NCI-H1092 (cell line): ENCODE measurements at regions not wholly inside any gene's neighbourhood (a gene's known extent, or its start where the extent isn't known, plus 50 kb on each side); places are given as distances from the start of the nearest gene placed in this dataset.
"Not testable (repeated sequence)": the region's sequence is repeated elsewhere in the genome, so short reads cannot be mapped to it uniquely, and the experiment has no call there.

Experiments used
- DNase-seq: peaks from one replicate; lab custom pipeline; 2025; lab: John Stamatoyannopoulos, UW

DNA sequence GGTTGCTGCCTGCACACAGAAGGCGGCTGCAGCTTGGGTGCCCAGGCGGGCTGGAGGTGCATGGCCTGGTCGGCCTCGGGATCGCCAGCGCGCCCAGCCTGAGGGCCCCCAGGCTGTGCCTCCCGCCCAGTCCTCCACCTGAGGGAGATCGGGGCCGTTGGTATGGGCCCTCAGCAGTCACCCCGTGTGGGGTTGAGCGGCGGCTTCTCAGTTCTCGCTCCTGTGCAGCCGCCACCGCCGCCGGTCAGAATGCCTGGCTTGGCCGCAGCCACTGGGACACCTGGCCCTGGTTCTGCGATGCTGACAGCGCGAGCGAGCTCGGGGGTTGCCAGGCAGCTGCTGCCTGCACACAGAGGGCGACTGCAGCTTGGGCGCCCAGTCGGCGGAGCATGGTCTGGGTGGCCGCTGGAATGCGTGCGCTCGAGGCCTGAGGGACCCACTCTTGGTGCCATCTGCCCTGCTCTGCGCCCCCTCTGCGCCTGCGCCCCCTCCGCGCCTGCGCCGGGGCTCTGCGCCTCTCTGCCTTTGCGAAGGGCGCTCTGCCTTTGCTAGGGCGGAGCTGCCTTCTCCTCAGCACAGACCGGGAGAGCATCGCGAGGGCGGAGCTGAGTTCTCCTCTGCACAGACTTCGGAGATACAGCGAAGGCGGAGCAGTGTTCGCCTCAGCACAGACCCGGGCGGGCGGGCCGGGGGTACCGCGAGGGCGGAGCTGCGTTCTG is 84.6 kb upstream of the ZNG1F start:
- not testable (repeated sequence) for DNase-seq

DNA sequence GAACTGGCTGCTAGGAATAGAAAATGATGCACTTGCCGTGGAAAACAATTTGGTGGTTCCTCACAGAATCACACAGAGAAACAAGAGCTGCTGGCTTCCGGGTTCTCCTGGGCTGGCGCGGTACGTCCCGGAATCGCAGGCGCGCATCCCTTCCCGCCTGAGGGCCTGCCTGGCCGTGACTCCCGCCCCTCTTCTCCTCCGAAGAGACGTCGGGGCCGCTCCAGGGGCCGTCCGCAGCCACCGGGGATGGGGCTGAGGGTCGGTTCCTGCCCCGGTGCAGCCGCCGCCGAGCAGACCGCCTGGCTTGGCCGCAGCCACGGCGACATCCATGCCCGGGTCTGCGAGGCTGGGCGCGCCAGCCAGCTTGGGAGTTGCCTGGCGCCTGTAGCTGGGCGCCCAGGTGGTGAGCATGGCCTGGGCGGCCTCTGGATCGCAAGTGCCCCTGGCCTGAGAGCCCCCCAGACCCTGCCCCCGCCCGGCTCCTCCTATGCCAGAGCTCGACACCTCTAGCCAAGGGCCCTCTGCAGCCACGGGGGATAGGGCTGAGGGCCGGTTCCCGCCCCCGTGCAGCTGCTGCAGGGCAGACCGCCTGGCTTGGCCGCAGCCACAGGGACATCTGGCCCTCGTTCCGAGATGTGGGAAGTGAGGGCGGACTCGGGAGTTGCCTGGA is 83.9 kb upstream of the ZNG1F start:
- DNase-seq, result not testable (repeated sequence)

DNA sequence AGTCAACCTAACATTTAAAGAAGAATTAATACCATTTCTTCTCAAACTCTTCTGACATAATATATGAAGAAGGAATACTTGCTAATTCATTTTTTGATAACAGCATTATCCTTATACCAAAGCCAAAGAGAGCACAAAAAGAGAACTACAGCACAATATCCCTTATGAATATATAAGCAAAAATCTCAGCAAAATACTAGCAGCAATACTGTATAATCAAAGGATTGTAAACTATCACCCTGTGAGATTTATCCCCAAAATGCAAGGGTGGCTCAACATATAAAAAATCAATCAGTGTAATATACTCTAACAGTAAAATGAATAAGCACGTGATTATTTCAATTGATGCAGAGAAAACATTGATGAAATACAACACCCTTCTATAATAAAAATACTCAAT is 81.9 kb upstream of the ZNG1F start:
- not testable (repeated sequence) for DNase-seq

DNA sequence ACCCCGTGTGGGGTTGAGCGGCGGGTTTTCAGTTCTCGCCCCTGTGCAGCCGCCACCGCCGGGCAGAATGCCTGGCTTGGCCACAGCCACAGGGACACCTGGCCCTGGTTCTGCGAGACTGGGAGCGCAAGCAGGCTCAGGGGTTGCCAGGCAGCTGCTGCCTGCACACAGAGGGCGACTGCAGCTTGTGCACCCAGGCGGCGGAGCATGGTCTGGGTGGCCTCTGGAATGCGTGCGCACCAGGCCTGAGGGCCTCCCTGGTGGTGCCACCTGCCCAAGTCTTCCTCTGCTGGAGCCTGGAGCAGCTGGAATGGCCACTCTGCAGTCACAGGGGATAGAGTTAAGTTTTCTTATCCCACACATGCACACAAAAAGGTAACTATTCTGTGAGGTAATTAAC is 80.4 kb upstream of the ZNG1F start:
- DNase-seq, result not testable (repeated sequence)

DNA sequence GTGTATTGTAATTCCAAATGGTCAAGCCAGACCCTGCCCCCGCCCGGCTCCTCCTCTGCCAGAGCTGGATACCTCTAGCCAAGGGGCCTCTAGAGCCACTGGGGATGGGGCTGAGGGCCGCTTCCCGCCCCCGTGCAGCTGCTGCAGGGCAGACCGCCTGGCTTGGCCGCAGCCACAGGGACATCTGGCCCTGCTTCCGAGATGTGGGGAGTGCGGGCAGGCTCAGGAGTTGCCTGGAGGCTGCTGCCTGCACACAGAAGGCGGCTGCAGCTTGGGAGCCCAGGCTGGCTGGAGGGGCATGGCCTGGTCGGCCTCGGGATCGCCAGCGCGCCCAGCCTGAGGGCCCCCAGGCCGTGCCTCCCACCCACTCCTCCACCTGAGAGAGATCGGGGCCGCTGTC is 79.9 kb upstream of the ZNG1F start:
- DNase-seq, result not testable (repeated sequence)

DNA sequence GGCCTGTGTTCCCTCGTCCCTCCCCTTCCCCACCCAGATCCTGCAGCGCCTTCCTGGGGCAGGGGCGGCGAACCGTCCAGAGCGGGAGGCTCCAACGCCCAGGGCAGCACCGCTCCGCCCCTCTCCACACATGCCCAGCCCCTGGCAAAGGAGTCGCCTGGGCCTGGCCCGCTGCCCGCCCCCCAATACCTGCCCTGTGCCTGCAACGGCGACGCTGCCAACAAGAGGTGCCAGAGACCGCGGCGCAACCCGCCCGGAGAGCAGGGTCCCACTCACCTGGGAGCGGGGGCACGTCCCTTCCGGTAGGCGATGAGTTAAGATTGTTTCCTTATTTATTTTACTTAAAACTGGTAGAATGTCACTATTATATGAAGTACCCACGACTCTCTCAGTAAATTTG is 77.5 kb upstream of the ZNG1F start:
- not testable (repeated sequence) for DNase-seq

DNA sequence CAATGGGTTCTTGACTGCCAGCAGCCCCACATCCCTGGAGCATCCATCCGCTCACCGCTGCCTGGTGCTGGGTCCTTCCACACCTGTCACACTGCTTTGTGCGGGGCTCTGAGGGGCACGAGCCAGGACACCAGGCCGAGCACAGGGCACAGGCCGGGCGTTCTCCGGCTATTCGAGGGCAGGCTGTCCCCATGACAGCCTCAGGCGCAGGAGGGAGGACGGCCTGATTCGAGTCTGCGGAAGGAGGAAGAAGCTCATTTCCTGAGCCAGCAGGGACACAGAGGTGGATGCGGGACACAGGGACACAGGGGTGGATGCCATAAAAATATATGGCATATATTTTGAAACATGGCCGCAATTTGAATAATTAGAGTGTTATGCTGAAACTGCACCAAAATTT is 76.9 kb upstream of the ZNG1F start:
- DNase-seq, result not testable (repeated sequence)

DNA sequence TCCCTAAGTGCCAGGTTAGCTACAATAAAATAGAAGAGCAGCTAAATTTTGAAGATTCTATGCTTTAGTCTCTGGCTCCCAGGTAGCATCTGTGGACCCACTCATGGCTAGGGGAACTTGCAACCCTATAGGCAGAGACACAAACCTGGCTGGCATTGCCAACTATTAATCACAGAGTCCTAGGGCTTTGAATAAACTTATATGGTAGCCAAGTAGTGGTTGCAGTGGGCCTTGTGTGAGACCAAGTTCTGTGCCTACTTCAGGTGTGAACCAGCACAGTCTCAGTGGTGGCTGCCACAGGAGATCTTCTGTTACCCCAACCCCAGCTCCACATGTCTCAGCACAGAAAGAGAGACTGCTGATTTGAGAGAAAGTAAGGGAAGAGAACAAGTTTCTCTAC is 62.9 kb upstream of the ZNG1F start:
- DNase-seq, result not testable (repeated sequence)

DNA sequence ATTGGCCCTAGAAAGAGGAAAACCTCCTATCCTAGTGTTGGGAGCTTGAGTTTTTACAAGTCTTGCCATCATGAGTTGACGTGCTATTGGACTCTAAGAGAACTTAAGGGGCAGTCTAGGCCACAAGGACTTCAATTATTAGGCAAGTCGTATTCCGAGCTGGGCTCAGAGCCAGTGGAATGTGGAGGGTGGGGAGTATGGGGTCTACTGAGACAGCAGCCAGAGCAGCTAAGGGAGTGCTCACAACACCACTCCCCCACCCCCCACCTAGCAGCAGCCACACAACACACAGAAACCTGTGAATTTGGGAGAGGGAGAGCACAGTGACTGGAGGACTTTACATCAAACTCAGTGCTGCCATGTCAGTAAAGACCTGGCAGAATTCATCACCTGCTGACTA is 62.0 kb upstream of the ZNG1F start:
- not testable (repeated sequence) for DNase-seq

DNA sequence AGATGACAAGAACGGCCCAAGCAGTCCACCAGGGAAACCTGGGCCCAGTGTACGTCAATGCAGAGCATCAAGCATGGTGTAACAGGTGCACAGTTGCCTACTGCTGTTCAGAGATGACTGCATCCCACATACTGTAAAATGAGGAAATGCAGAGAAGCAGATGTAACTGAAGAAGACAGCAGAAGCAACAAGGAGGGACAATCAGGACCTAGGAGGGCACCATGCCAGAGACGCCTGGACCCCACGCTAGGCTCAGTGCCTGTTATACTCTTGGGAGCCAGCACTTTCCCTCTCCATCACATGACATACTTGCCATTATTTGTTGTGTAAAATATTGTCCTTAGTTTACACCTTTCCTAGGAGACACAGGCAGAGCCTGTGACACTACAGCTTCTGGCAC is 57.6 kb upstream of the ZNG1F start:
- not testable (repeated sequence) for DNase-seq
